OCI-LY3 (cell line): ENCODE measurements at regions not wholly inside any gene's neighbourhood (a gene's known extent, or its start where the extent isn't known, plus 50 kb on each side); places are given as distances from the start of the nearest gene placed in this dataset.

Experiments used
- H2AFZ ChIP-seq: fragments of 200-600, 300-600 bp; shearing (Covaris generic); 2 replicates; pipeline ENCODE4 v1.6.0; 2014; ENCODE audit warnings: antibody characterized with exemption, low read depth, low read length
- H3K27ac ChIP-seq: fragments of 200-600, 300-600 bp; sonication (generic); 2 replicates; pipeline ENCODE4 v1.5.1; 2014; ENCODE audit warnings: mild to moderate bottlenecking, low read length, moderate library complexity, mixed read lengths
- H3K27me3 ChIP-seq: fragments of 200-600, 300-600 bp; sonication (generic); 2 replicates; pipeline ENCODE4 v1.6.1; 2014; ENCODE audit warnings: low read depth, low read length, mixed read lengths
- H3K36me3 ChIP-seq: fragments of 200-600, 300-600 bp; sonication (generic); replicated peaks from 2 replicates; pipeline ENCODE3; 2014; ENCODE audit warnings: low read depth, low read length, mixed read lengths
- H3K4me1 ChIP-seq: fragments of 300-600, 200-600 bp; sonication (generic); 2 replicates; pipeline ENCODE4 v1.6.1; 2014; ENCODE audit warnings: low read length, mixed read lengths
- H3K4me2 ChIP-seq: fragments of 200-600, 300-600 bp; sonication (generic); 2 replicates; pipeline ENCODE4 v1.6.1; 2014; ENCODE audit warnings: low read length, mixed read lengths
- H3K4me3 ChIP-seq: fragments of 300-600, 200-600 bp; sonication (generic); 2 replicates; pipeline ENCODE4 v1.5.1; 2014; ENCODE audit warnings: antibody characterized with exemption, mild to moderate bottlenecking, low read length, moderate library complexity
- H3K79me2 ChIP-seq: fragments of 300-600, 200-600 bp; shearing (Covaris generic); 2 replicates; pipeline ENCODE4 v1.6.1; 2014; ENCODE audit warnings: mild to moderate bottlenecking, low read length, mixed read lengths
- H3K9ac ChIP-seq: fragments of 300-600, 200-600 bp; shearing (Covaris generic); 2 replicates; pipeline ENCODE4 v1.6.0; 2014; ENCODE audit warnings: mild to moderate bottlenecking, low read length, moderate library complexity
- H3K9me3 ChIP-seq: fragments of 200-600, 300-600 bp; shearing (Covaris generic); 2 replicates; pipeline ENCODE4 v1.6.1; 2014; ENCODE audit warnings: low read length, mixed read lengths; ENCODE audit not compliant: insufficient read depth
- H4K20me1 ChIP-seq: fragments of 200-600, 300-600 bp; sonication (generic); 2 replicates; pipeline ENCODE4 v1.6.1; 2016; ENCODE audit warnings: low read length, mixed read lengths; ENCODE audit not compliant: insufficient read depth
- CTCF ChIP-seq: fragments of 200-600, 300-600 bp; sonication (generic); IDR thresholded peaks from 2 replicates; pipeline ENCODE4 v1.5.1; 2014; ENCODE audit warnings: antibody characterized with exemption, low read length, low read depth
- EZH2phosphoT487 ChIP-seq: fragments of 200-600 bp; shearing (Covaris generic); IDR thresholded peaks from 2 replicates; pipeline ENCODE4 v1.6.1; 2018; ENCODE audit warnings: antibody characterized with exemption, mixed run types, low read depth

GRCh38 chr10:1952126-1953095 lies 215.1 kb upstream of the ADARB2 start:
- no peak overlapping the region for H3K4me3 ChIP-seq
- no peak overlapping the region for H3K27ac ChIP-seq
- H3K36me3 ChIP-seq = no peaks in the 10 kb centered on the region
- H4K20me1 ChIP-seq = no peaks in the 10 kb centered on the region
- H3K79me2 ChIP-seq = no peaks in the 10 kb centered on the region
- no peak overlapping the region for H3K4me2 ChIP-seq
- H3K9ac ChIP-seq = no peak overlapping the region
- H2AFZ ChIP-seq = no peak overlapping the region
- H3K4me1 ChIP-seq = no peaks in the 10 kb centered on the region
- H3K9me3 ChIP-seq = no peaks in the 10 kb centered on the region
- H3K27me3 ChIP-seq = no peaks in the 10 kb centered on the region
- TF ChIP-seq CTCF (no peak), EZH2phosphoT487 (no peak)

- no peaks in the 10 kb centered on the region for H3K79me2 ChIP-seq
- H2AFZ ChIP-seq = no peak overlapping the region
- H3K9me3 ChIP-seq = no peaks in the 10 kb centered on the region
- H3K9ac ChIP-seq = no peak overlapping the region
- no peaks in the 10 kb centered on the region for H3K27me3 ChIP-seq
- H3K4me1 ChIP-seq = no peaks in the 10 kb centered on the region
- TF ChIP-seq CTCF = no peak
- no peak for TF ChIP-seq EZH2phosphoT487
- H3K27ac ChIP-seq = no peak overlapping the region
- no peaks in the 10 kb centered on the region for H3K36me3 ChIP-seq
- H4K20me1 ChIP-seq = no peaks in the 10 kb centered on the region
- no peak overlapping the region for H3K4me2 ChIP-seq
- no peak overlapping the region for H3K4me3 ChIP-seq
Measured at GRCh38 chr10:1950803-1951495, 213.6 kb upstream of the ADARB2 start.

DNA sequence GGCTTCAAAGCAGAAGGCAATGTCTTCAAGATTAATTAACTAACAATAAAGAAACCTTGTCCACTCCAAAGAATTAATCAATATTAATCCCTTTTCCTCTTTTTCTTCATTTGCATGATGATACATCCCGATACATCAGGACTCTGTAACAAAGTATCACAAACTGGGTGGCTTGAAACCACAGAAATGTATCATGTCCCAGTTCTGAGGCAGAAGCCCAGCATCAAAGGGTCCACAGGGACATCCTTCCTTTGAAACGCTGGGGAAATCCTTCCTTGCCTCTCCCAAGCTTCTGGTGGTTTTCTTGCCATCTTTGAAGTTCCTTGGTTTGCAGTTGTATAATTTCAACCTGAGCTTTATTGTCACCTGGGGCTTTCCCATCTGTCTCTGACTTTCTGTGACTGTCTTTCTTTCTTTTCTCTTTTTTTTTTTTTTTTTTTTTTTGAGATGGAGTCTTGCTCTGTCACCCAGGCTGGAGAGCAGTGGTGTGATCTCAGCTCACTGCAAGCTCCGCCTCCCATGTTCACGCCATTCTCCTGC lies 210.2 kb upstream of the ADARB2 start:
- Histone ChIP-seq H3K9ac (no peak overlapping the region), H3K4me2 (no peak overlapping the region), H4K20me1 (no peaks in the 10 kb centered on the region), H3K36me3 (no peaks in the 10 kb centered on the region), H3K4me3 (no peak overlapping the region), H3K4me1 (no peaks in the 10 kb centered on the region), H3K79me2 (no peaks in the 10 kb centered on the region), H3K27me3 (no peaks in the 10 kb centered on the region), H2AFZ (no peak overlapping the region), H3K9me3 (no peaks in the 10 kb centered on the region), H3K27ac (no peak overlapping the region)
- TF ChIP-seq CTCF (no peak), EZH2phosphoT487 (no peak)

DNA sequence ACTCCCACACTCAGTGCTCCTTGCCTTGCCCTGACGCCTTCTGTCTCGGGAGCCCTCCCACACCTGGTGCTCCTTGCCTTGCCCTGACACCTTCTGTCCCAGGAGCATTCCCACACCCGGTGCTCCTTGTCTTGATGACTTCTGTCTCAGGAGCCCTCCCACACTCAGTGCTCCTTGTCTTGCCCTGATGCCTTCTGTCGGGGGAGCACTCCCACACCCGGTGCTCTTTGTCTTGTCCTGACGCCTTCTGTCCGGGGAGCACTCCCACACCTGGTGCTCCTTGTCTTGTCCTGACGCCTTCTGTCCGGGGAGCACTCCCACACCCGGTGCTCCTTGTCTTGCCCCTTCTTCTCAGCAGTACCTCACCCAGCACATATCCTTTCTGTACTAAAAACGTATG lies 207.2 kb upstream of the ADARB2 start:
- no peak overlapping the region for H2AFZ ChIP-seq
- no peaks in the 10 kb centered on the region for H3K36me3 ChIP-seq
- no peak overlapping the region for H3K27ac ChIP-seq
- H3K4me2 ChIP-seq = no peak overlapping the region
- H4K20me1 ChIP-seq = no peaks in the 10 kb centered on the region
- no peaks in the 10 kb centered on the region for H3K27me3 ChIP-seq
- no peaks in the 10 kb centered on the region for H3K79me2 ChIP-seq
- no peak overlapping the region for H3K9ac ChIP-seq
- H3K4me1 ChIP-seq = no peaks in the 10 kb centered on the region
- TF ChIP-seq EZH2phosphoT487 (no peak), CTCF (no peak)
- no peak overlapping the region for H3K4me3 ChIP-seq
- no peaks in the 10 kb centered on the region for H3K9me3 ChIP-seq
